SK-N-SH (cell line): ENCODE measurements at regions not wholly inside any gene's neighbourhood (a gene's known extent, or its start where the extent isn't known, plus 50 kb on each side); places are given as distances from the start of the nearest gene placed in this dataset.

Experiments
- CTCF ChIA-PET: fragments of 300-600, 350-600 bp; formaldehyde crosslinking; extraction: SDS; loops from one replicate; lab custom pipeline; 2021; lab: Yijun Ruan, JAX
- POLR2A ChIA-PET: fragments of 350-600 bp; sonication (Branson Sonifier 250); formaldehyde crosslinking; extraction: SDS; loops from one replicate; lab custom pipeline; 2020; ENCODE audit warnings: antibody characterized with exemption, inconsistent platforms; lab: Yijun Ruan, JAX
- DNase-seq: peaks from one replicate; pipeline ENCODE4 v3.0.0; 2012
- H2AFZ ChIP-seq: fragments of 200-600 bp; sonication (generic); 2 replicates; pipeline ENCODE4 v1.8.1; 2016; ENCODE audit warnings: antibody characterized with exemption, mild to moderate bottlenecking, low read depth
- H3F3A ChIP-seq: fragments of 200-600 bp; sonication (generic); replicated peaks from 2 replicates; pipeline ENCODE3; 2016; ENCODE audit warnings: antibody characterized with exemption, mild to moderate bottlenecking; ENCODE audit not compliant: insufficient read depth
- H3K27ac ChIP-seq, 2 experiments: fragments of 200-500 bp in 1 of 2; fragments of 200-600 bp in 1 of 2; sonication (Bioruptor generic) in 1 of 2; sonication (generic), shearing (Covaris generic) in 1 of 2; 2 replicates each; pipeline versions ENCODE4 v1.5.1 to v1.6.1; 2014 to 2016; ENCODE audit warnings: low read depth in 2 of 2, inconsistent platforms in 1 of 2, low read length in 1 of 2, mild to moderate bottlenecking in 1 of 2, mixed read lengths in 1 of 2
- H3K27me3 ChIP-seq: fragments of 200-600 bp; sonication (generic), shearing (Covaris generic); 2 replicates; pipeline ENCODE4 v1.6.1; 2016; ENCODE audit warnings: mixed run types; ENCODE audit not compliant: insufficient read depth
- H3K36me3 ChIP-seq, 2 experiments: fragments of 200-500 bp in 1 of 2; fragments of 200-600 bp in 1 of 2; sonication (Bioruptor generic) in 1 of 2; sonication (generic) in 1 of 2; replicated peaks in 1 of 2; 2 replicates each; pipeline versions ENCODE3 to v1.5.1; 2014 to 2016; ENCODE audit warnings: low read length in 1 of 2, mild to moderate bottlenecking in 1 of 2; ENCODE audit not compliant: insufficient read depth in 2 of 2, control insufficient read depth in 1 of 2
- H3K4me1 ChIP-seq, 2 experiments: fragments of 200-500 bp in 1 of 2; fragments of 200-600 bp in 1 of 2; sonication (Bioruptor generic) in 1 of 2; sonication (generic), shearing (Covaris generic) in 1 of 2; 2 replicates each; pipeline versions ENCODE4 v1.5.1 to v1.6.1; 2014 to 2016; ENCODE audit warnings: low read depth in 1 of 2, low read length in 1 of 2, mixed run types in 1 of 2; ENCODE audit not compliant: insufficient read depth in 2 of 2, control insufficient read depth in 1 of 2
- H3K4me2 ChIP-seq: fragments of 200-600 bp; sonication (generic), shearing (Covaris generic); 2 replicates; pipeline ENCODE4 v1.6.1; 2017; ENCODE audit warnings: mixed run types
- H3K4me3 ChIP-seq, 2 experiments: fragments of 200-500 bp in 1 of 2; fragments of 200-600 bp in 1 of 2; sonication (Bioruptor generic) in 1 of 2; sonication (generic), shearing (Covaris generic) in 1 of 2; 2 replicates each; pipeline versions ENCODE4 v1.5.1 to v1.8.1; 2014 to 2016; ENCODE audit warnings: low read depth in 2 of 2, inconsistent platforms in 1 of 2, low read length in 1 of 2, mild to moderate bottlenecking in 1 of 2, mixed read lengths in 1 of 2, moderate library complexity in 1 of 2
- H3K79me2 ChIP-seq: fragments of 200-600 bp; sonication (generic); 2 replicates; pipeline ENCODE4 v1.8.1; 2017; ENCODE audit warnings: mild to moderate bottlenecking; ENCODE audit not compliant: insufficient read depth
- H3K9ac ChIP-seq: fragments of 200-600 bp; sonication (generic); 2 replicates; pipeline ENCODE4 v1.6.1; 2017; ENCODE audit warnings: mixed run types
- H3K9me2 ChIP-seq: fragments of 200-600 bp; sonication (generic); 2 replicates; pipeline ENCODE4 v1.6.1; 2017; ENCODE audit warnings: mixed run types
- H3K9me3 ChIP-seq: fragments of 200-600 bp; sonication (generic); 2 replicates; pipeline ENCODE4 v1.6.1; 2017; ENCODE audit warnings: mixed run types, mild to moderate bottlenecking, moderate library complexity
- H4K20me1 ChIP-seq: fragments of 200-600 bp; sonication (generic); 2 replicates; pipeline ENCODE4 v1.6.1; 2017; ENCODE audit warnings: mild to moderate bottlenecking, mixed run types; ENCODE audit not compliant: insufficient read depth
- CHD2 ChIP-seq: fragments of 150-350 bp; IDR thresholded peaks from 2 replicates; pipeline ENCODE4 v1.6.1; 2018; ENCODE audit warnings: low read length; ENCODE audit not compliant: partially characterized antibody
- EZH2phosphoT487 ChIP-seq: fragments of 200-600 bp; sonication (generic); IDR thresholded peaks from 2 replicates; pipeline ENCODE4 v1.6.1; 2017; ENCODE audit warnings: low read depth, mixed run types, mild to moderate bottlenecking, antibody characterized with exemption, moderate library complexity, borderline replicate concordance
- FOSL2 ChIP-seq: IDR thresholded peaks from 2 replicates; pipeline ENCODE4 v1.4.0; 2012; ENCODE audit warnings: low read depth, mild to moderate bottlenecking, moderate library complexity, borderline replicate concordance
- FOXJ3 ChIP-seq: sonication (generic); formaldehyde crosslinking; IDR thresholded peaks from 2 replicates; pipeline ENCODE4 v1.5.1; 2020; ENCODE audit warnings: mild to moderate bottlenecking, missing genetic modification reagents
- GABPA ChIP-seq: IDR thresholded peaks from 2 replicates; pipeline ENCODE4 v1.4.0; 2012; ENCODE audit warnings: low read depth, mild to moderate bottlenecking
- GATA2 ChIP-seq: sonication (generic); formaldehyde crosslinking; IDR thresholded peaks from 2 replicates; pipeline ENCODE4 v1.5.0; 2020; ENCODE audit warnings: mild to moderate bottlenecking, missing genetic modification reagents
- JUND ChIP-seq: IDR thresholded peaks from 2 replicates; pipeline ENCODE4 v1.4.0; 2012
- MEF2A ChIP-seq: IDR thresholded peaks from 2 replicates; pipeline ENCODE4 v1.4.0; 2012; ENCODE audit warnings: low read depth, borderline replicate concordance
- MXI1 ChIP-seq: IDR thresholded peaks from 2 replicates; pipeline ENCODE4 v1.6.1; 2012; ENCODE audit warnings: mild to moderate bottlenecking, low read depth, low read length, improper control_type of control experiment
- NFIC ChIP-seq: IDR thresholded peaks from 2 replicates; pipeline ENCODE4 v1.4.0; 2012; ENCODE audit warnings: borderline replicate concordance
- RCOR1 ChIP-seq: fragments of 150-350 bp; IDR thresholded peaks from 2 replicates; pipeline ENCODE4 v1.6.1; 2017; ENCODE audit warnings: antibody characterized with exemption, low read length
- REST ChIP-seq: IDR thresholded peaks from 2 replicates; pipeline ENCODE4 v1.6.1; 2012; ENCODE audit warnings: mild to moderate bottlenecking, low read depth, low read length, moderate library complexity
- RFX5 ChIP-seq: IDR thresholded peaks from 2 replicates; pipeline ENCODE4 v1.6.1; 2012; ENCODE audit warnings: mild to moderate bottlenecking, improper control_type of control experiment, low read length
- RXRA ChIP-seq: IDR thresholded peaks from 2 replicates; pipeline ENCODE4 v1.4.0; 2012; ENCODE audit warnings: low read depth, mild to moderate bottlenecking, borderline replicate concordance
- SIN3A ChIP-seq: IDR thresholded peaks from 2 replicates; pipeline ENCODE4 v1.6.1; 2012; ENCODE audit warnings: low read depth, mild to moderate bottlenecking, low read length, moderate library complexity, borderline replicate concordance
- SMC3 ChIP-seq: IDR thresholded peaks from 2 replicates; pipeline ENCODE4 v1.6.1; 2012; ENCODE audit warnings: low read depth, low read length, improper control_type of control experiment
- USF1 ChIP-seq: IDR thresholded peaks from 2 replicates; pipeline ENCODE4 v1.4.0; 2012; ENCODE audit warnings: low read depth, borderline replicate concordance
- YY1 ChIP-seq: IDR thresholded peaks from 2 replicates; pipeline ENCODE4 v1.4.0; 2012; ENCODE audit warnings: low read depth, mild to moderate bottlenecking
- ZBTB33 ChIP-seq: IDR thresholded peaks from 2 replicates; pipeline ENCODE4 v1.4.0; 2012; ENCODE audit warnings: low read depth, borderline replicate concordance
- WGBS: methylation state at CpG from one replicate; pipeline ENCODE4 v1.1.6; 2017; ENCODE audit warnings: low lambda C conversion rate; 5-methylcytosine and 5-hydroxymethylcytosine counted together
- TF ChIP-seq, protein P1 (sequence below): IDR thresholded peaks from 2 replicates; pipeline ENCODE4; 2012

DNA sequence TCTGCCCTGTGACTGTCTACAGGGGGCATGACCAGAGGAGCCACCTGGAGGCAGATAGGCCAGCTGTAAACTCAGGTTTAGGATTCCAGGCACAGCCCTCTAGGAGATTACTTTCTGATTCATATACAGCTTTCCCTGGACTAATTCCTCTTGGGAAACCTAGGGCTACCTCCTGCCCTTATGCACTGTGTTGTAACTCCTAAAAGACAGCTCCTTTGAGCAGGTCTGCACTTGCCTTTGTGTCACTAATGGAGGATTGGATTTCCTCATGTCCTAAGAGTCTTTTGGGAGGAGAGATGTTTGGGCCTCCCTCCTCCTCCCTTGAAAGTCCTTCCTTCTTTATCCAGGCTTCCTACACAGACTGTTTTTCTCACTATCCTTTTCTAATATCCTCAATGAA, 202.0 kb downstream of the PCDH19 start:
- no peak overlapping the region for H3K4me2 ChIP-seq
- no peak overlapping the region for H3K9ac ChIP-seq
- DNase-seq: no peak
- no peaks in the 10 kb centered on the region for H3K79me2 ChIP-seq
- CTCF ChIA-PET: no interaction called here
- no peaks in the 10 kb centered on the region for H3K36me3 ChIP-seq
- no peak overlapping the region for H2AFZ ChIP-seq
- no peaks in the 10 kb centered on the region for H3F3A ChIP-seq
- H4K20me1 ChIP-seq: no peaks in the 10 kb centered on the region
- no peak overlapping the region for H3K4me3 ChIP-seq
- no peak for TF ChIP-seq CHD2
- TF ChIP-seq MEF2A: no peak
- no peak for TF ChIP-seq FOXJ3 (CRISPR knock-in tag)
- TF ChIP-seq GABPA: no peak
- TF ChIP-seq GATA2 (CRISPR knock-in tag): no peak
- TF ChIP-seq FOSL2: no peak
- no peak for TF ChIP-seq USF1
- TF ChIP-seq ZBTB33: no peak
- no peak for TF ChIP-seq RXRA
- no peak for TF ChIP-seq EZH2phosphoT487
- no peak overlapping the region for H3K27ac ChIP-seq
- H3K9me3 ChIP-seq: no peaks in the 10 kb centered on the region
- POLR2A ChIA-PET: no interaction called here
- H3K27me3 ChIP-seq: no peaks in the 10 kb centered on the region
- no peaks in the 10 kb centered on the region for H3K4me1 ChIP-seq
- no peaks in the 10 kb centered on the region for H3K9me2 ChIP-seq

- no peaks in the 10 kb centered on the region for H3K9me2 ChIP-seq
- H3K9me3 ChIP-seq: no peaks in the 10 kb centered on the region
- ChIA-PET POLR2A (no interaction called here), CTCF (interaction anchor here (0.6 kb wide), 1 partner anchor 352 kb away, joined by 3 read pairs; no protein-coding TSS in a partner anchor)
- H3F3A ChIP-seq: no peaks in the 10 kb centered on the region
- H3K27me3 ChIP-seq: no peaks in the 10 kb centered on the region
- no peak overlapping the region for H3K27ac ChIP-seq
- H4K20me1 ChIP-seq: no peaks in the 10 kb centered on the region
- H3K4me2 ChIP-seq: no peak overlapping the region
- no peaks in the 10 kb centered on the region for H3K4me1 ChIP-seq
- no peak for DNase-seq
- H3K79me2 ChIP-seq: no peaks in the 10 kb centered on the region
- no peaks in the 10 kb centered on the region for H3K36me3 ChIP-seq
- no peak overlapping the region for H3K4me3 ChIP-seq
- H2AFZ ChIP-seq: no peak overlapping the region
- under 1% methylated on average over 5 of the region's 5 CpGs for WGBS
- H3K9ac ChIP-seq: no peak overlapping the region
- TF ChIP-seq, protein P1, sequence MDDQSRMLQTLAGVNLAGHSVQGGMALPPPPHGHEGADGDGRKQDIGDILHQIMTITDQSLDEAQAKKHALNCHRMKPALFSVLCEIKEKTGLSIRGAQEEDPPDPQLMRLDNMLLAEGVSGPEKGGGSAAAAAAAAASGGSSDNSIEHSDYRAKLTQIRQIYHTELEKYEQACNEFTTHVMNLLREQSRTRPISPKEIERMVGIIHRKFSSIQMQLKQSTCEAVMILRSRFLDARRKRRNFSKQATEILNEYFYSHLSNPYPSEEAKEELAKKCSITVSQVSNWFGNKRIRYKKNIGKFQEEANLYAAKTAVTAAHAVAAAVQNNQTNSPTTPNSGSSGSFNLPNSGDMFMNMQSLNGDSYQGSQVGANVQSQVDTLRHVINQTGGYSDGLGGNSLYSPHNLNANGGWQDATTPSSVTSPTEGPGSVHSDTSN: no peak
- TF ChIP-seq SMC3: no peak
- no peak for TF ChIP-seq JUND
- TF ChIP-seq RCOR1: no peak
- TF ChIP-seq MEF2A: no peak
- no peak for TF ChIP-seq MXI1
- no peak for TF ChIP-seq NFIC
- TF ChIP-seq GATA2 (CRISPR knock-in tag): no peak
- TF ChIP-seq USF1: no peak
- no peak for TF ChIP-seq REST
- TF ChIP-seq RFX5: no peak
- no peak for TF ChIP-seq SIN3A
- no peak for TF ChIP-seq YY1
These were observed 202.6 kb downstream of the PCDH19 start for GRCh38 chrX:100207331-100208024.
